ENCODE measurements at regions not wholly inside any gene's neighbourhood (a gene's known extent, or its start where the extent isn't known, plus 50 kb on each side); places are given as distances from the start of the nearest gene placed in this dataset.

DNA sequence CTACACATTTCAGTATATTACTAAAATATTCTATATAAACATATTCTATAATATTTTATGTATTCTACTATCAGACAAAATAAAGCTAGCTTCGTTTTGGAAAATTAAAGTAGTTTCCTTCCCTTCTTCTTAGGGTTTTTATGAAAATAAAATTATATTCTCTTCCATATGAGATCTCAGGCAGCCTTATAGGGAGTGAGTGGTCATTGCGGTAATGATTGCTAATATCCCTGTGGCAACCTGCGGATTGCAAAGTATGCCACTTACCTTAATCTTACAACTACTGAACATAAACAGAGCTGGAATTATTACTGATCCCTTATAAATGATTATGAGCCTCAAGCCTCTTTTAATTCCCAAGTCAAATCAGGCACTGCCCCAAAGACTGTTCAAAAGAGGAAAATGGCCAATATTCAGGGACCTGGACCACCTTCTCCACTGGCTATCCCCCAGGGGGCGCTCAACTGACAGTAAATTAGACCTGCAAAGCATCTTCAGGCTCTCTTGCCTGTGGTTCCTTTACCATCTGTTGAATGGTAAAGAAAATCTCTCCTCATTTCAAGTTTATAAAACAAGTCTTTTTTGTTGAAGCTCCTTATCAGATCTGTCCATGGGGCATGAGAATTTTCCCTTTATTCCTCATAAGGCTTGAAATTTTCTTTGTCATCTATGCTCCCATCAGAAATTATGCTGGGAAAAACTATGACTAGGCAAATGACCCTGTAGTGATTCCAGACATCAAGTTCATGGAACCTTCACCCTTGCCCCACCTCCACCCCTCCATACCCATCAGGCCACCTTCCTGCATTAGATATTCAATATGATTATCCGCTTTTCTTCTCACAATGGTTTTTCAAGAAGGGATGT is 163.9 kb downstream of the CEMIP2 start:
- peak; percentile 80 for FAIRE-seq
- Histone ChIP-seq H2BK120ac (replicated peaks; ENCODE audit: low read depth, low read length) (no peak overlapping the region), H3K36me3 (ENCODE audit: control insufficient read depth in 2 of 4, insufficient read depth in 4 of 4, low read length in 3 of 4) (no peaks in the 10 kb centered on the region), H4K5ac (ENCODE audit: insufficient read length, low read depth, low read length) (no peak overlapping the region), H2AK5ac (ENCODE audit: low read depth, low read length) (no peak overlapping the region), H3K9me3 (ENCODE audit: insufficient read depth in 2 of 2, low read depth in 1 of 2, low read length in 1 of 2) (no peaks in the 10 kb centered on the region), H4K91ac (replicated peaks; ENCODE audit: insufficient read length, low read length) (no peak overlapping the region), H3K18ac (ENCODE audit: extremely low read depth, low read length) (no peak overlapping the region), H3K4ac (replicated peaks; ENCODE audit: insufficient read length, low read depth, low read length) (no peak overlapping the region), H2BK12ac (ENCODE audit: low read depth, low read length) (no peak overlapping the region), H2BK20ac (ENCODE audit: low read length) (no peak overlapping the region), H2AFZ (ENCODE audit: low read length) (no peak overlapping the region), H3K9ac (replicated peaks in 1 of 4; ENCODE audit: extremely low read depth in 1 of 4, low read depth in 3 of 4, low read length in 3 of 4) (no peak overlapping the region), H3K23me2 (ENCODE audit: low read depth, low read length) (no peaks in the 10 kb centered on the region), H3K27ac (ENCODE audit: low read depth, low read length) (no peak overlapping the region), H2BK5ac (ENCODE audit: low read depth, low read length) (no peak overlapping the region), H3K56ac (replicated peaks; ENCODE audit: insufficient read length, low read depth, low read length) (no peak overlapping the region), H4K8ac (ENCODE audit: extremely low read depth, insufficient read depth, low read length) (no peak overlapping the region), H3K4me3 (ENCODE audit: extremely low read depth in 1 of 4, insufficient read depth in 2 of 4, low read depth in 3 of 4, low read length in 4 of 4) (no peak overlapping the region), H4K20me1 (replicated peaks in 1 of 2; ENCODE audit: control insufficient read depth in 1 of 2, insufficient read depth in 2 of 2, low read length in 2 of 2) (no peaks in the 10 kb centered on the region), H3K23ac (ENCODE audit: insufficient read length) (no peak overlapping the region), H3K4me1 (replicated peaks in 1 of 4; ENCODE audit: control insufficient read depth in 3 of 4, insufficient read depth in 4 of 4, low read length in 3 of 4) (peaks cover 0 to 5% (median 2%) of the 10 kb centered on the region in 4 experiments; a peak in 3 of 7 replicates), H3K4me2 (ENCODE audit: insufficient read depth in 1 of 2, low read depth in 2 of 2, low read length in 2 of 2) (no peak overlapping the region), H3K14ac (ENCODE audit: insufficient read length) (no peak overlapping the region), H3K79me1 (ENCODE audit: low read depth, low read length) (no peaks in the 10 kb centered on the region), H3K27me3 (replicated peaks in 1 of 4; ENCODE audit: control insufficient read depth in 3 of 4, extremely low read depth in 1 of 4, insufficient read depth in 3 of 4, low read length in 3 of 4) (no peaks in the 10 kb centered on the region), H2BK15ac (ENCODE audit: low read length) (no peak overlapping the region), H3K79me2 (ENCODE audit: control insufficient read depth in 1 of 2, insufficient read depth in 2 of 2, low read length in 2 of 2) (no peaks in the 10 kb centered on the region)
- peak; percentile 31 to 86 for DNase-seq (ENCODE audit: low read depth in 1 of 2, low spot score in 2 of 2)
- WGBS, 2 experiments (ENCODE audit: extremely low coverage in 1 of 2, insufficient coverage in 1 of 2, insufficient read length in 1 of 2, insufficient replicate concordance in 2 of 2, low coverage in 1 of 2, low lambda C conversion rate in 2 of 2, missing lambda C conversion rate in 1 of 2), result 60% methylated on average over 5 of the region's 5 CpGs; no CpG with 5 or more reads in 1 of the 2 experiments
- CTCF ChIA-PET (ENCODE audit: partially characterized antibody), result interaction anchor here (0.6 to 2.6 kb wide), 46 partner anchors 9 to 258 kb away, joined by 3 to 22 read pairs (median 4); no protein-coding TSS in a partner anchor
- TF ChIP-seq RAD21 (IDR thresholded peaks at IDR 0.05 in 1 of 2, conservative IDR thresholded peaks at IDR 0.05 in 1 of 2; ENCODE audit: low read depth in 2 of 2, low read length in 2 of 2), result peak; percentile 81 to 88
- peak; percentile 55; the same call in 1 of the 2 replicates for TF ChIP-seq YY1 (IDR thresholded peaks at IDR 0.05; ENCODE audit: low read depth, low read length)
- TF ChIP-seq, protein P1, sequence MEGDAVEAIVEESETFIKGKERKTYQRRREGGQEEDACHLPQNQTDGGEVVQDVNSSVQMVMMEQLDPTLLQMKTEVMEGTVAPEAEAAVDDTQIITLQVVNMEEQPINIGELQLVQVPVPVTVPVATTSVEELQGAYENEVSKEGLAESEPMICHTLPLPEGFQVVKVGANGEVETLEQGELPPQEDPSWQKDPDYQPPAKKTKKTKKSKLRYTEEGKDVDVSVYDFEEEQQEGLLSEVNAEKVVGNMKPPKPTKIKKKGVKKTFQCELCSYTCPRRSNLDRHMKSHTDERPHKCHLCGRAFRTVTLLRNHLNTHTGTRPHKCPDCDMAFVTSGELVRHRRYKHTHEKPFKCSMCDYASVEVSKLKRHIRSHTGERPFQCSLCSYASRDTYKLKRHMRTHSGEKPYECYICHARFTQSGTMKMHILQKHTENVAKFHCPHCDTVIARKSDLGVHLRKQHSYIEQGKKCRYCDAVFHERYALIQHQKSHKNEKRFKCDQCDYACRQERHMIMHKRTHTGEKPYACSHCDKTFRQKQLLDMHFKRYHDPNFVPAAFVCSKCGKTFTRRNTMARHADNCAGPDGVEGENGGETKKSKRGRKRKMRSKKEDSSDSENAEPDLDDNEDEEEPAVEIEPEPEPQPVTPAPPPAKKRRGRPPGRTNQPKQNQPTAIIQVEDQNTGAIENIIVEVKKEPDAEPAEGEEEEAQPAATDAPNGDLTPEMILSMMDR (IDR thresholded peaks at IDR 0.05; ENCODE audit: control extremely low read depth in 1 of 3, insufficient read depth in 1 of 3, low read depth in 1 of 3, low read length in 3 of 3), result peak; percentile 59 to 82 (median 81)
- no peak for TF ChIP-seq HDAC6 (IDR thresholded peaks at IDR 0.05; ENCODE audit: low read depth, low read length)
- TF ChIP-seq, protein P2, sequence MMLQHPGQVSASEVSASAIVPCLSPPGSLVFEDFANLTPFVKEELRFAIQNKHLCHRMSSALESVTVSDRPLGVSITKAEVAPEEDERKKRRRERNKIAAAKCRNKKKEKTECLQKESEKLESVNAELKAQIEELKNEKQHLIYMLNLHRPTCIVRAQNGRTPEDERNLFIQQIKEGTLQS (IDR thresholded peaks at IDR 0.05; ENCODE audit: insufficient read depth, low read depth, low read length), result no peak
- POLR2A ChIA-PET (ENCODE audit: partially characterized antibody), result interaction anchor here (1.2 kb wide), 1 partner anchor 164 kb away, joined by 5 read pairs; the partner anchor contains the start of gene CEMIP2
